ENCODE measurements at regions not wholly inside any gene's neighbourhood (a gene's known extent, or its start where the extent isn't known, plus 50 kb on each side); places are given as distances from the start of the nearest gene placed in this dataset.
"Not testable (repeated sequence)": the region's sequence is repeated elsewhere in the genome, so short reads cannot be mapped to it uniquely, and the experiment has no call there.

GRCh38 chr6:159416891-159417560 lies 247.8 kb downstream of the FNDC1 start:
- no peaks in the 10 kb centered on the region for H3K27me3 ChIP-seq (ENCODE audit: low read length)
- H3K9me2 ChIP-seq (replicated peaks; ENCODE audit: insufficient read depth, low read length): no peaks in the 10 kb centered on the region
- H4K20me1 ChIP-seq (ENCODE audit: low read depth, low read length): no peaks in the 10 kb centered on the region
- no peak overlapping the region for H3K4me2 ChIP-seq (ENCODE audit: low read depth, low read length, poor library complexity, severe bottlenecking)
- H3F3A ChIP-seq (ENCODE audit: insufficient read depth): no peaks in the 10 kb centered on the region
- TF ChIP-seq CTCF (IDR thresholded peaks at IDR 0.05; ENCODE audit: insufficient read depth, low read length, poor library complexity, severe bottlenecking) (no peak), EZH2phosphoT487 (conservative IDR thresholded peaks at IDR 0.05; ENCODE audit: low read length) (no peak)
- no peak overlapping the region for H2AFZ ChIP-seq (ENCODE audit: low read depth, low read length, severe bottlenecking)
- H3K4me3 ChIP-seq (ENCODE audit: insufficient read depth, low read length, poor library complexity, severe bottlenecking): no peak overlapping the region
- H3K9me3 ChIP-seq (ENCODE audit: insufficient read depth, low read length): peaks cover 18% of the 10 kb centered on the region
- H3K27ac ChIP-seq (ENCODE audit: low read depth, low read length): no peak overlapping the region
- no peaks in the 10 kb centered on the region for H3K79me2 ChIP-seq (ENCODE audit: insufficient read depth, low read length)
- H3K9ac ChIP-seq (ENCODE audit: low read length): no peak overlapping the region
- peaks cover 8% of the 10 kb centered on the region; the same call in 1 of the 2 replicates for H3K36me3 ChIP-seq (ENCODE audit: low read length)

GRCh38 chr6:159415540-159415939 lies 246.3 kb downstream of the FNDC1 start:
- peaks cover 8% of the 10 kb centered on the region; the same call in 1 of the 2 replicates for H3K36me3 ChIP-seq (ENCODE audit: low read length)
- no peaks in the 10 kb centered on the region for H4K20me1 ChIP-seq (ENCODE audit: low read depth, low read length)
- TF ChIP-seq EZH2phosphoT487 (conservative IDR thresholded peaks at IDR 0.05; ENCODE audit: low read length) (no peak), CTCF (IDR thresholded peaks at IDR 0.05; ENCODE audit: insufficient read depth, low read length, poor library complexity, severe bottlenecking) (no peak)
- peaks cover 18% of the 10 kb centered on the region for H3K9me3 ChIP-seq (ENCODE audit: insufficient read depth, low read length)
- H3K4me3 ChIP-seq (ENCODE audit: insufficient read depth, low read length, poor library complexity, severe bottlenecking): no peak overlapping the region
- H3K79me2 ChIP-seq (ENCODE audit: insufficient read depth, low read length): no peaks in the 10 kb centered on the region
- no peaks in the 10 kb centered on the region for H3F3A ChIP-seq (ENCODE audit: insufficient read depth)
- no peak overlapping the region for H3K27ac ChIP-seq (ENCODE audit: low read depth, low read length)
- H2AFZ ChIP-seq (ENCODE audit: low read depth, low read length, severe bottlenecking): no peak overlapping the region
- H3K9ac ChIP-seq (ENCODE audit: low read length): no peak overlapping the region
- no peaks in the 10 kb centered on the region for H3K27me3 ChIP-seq (ENCODE audit: low read length)
- H3K4me2 ChIP-seq (ENCODE audit: low read depth, low read length, poor library complexity, severe bottlenecking): no peak overlapping the region
- no peaks in the 10 kb centered on the region for H3K9me2 ChIP-seq (replicated peaks; ENCODE audit: insufficient read depth, low read length)

- no peaks in the 10 kb centered on the region for H3K27me3 ChIP-seq (ENCODE audit: low read length)
Observed at GRCh38 chr6:159414711-159415110, 245.5 kb downstream of the FNDC1 start.

GRCh38 chr6:159407211-159407780 lies 238.1 kb downstream of the FNDC1 start:
- H3K27me3 ChIP-seq (ENCODE audit: low read length); H2AFZ ChIP-seq (ENCODE audit: low read depth, low read length, severe bottlenecking); H4K20me1 ChIP-seq (ENCODE audit: low read depth, low read length); H3K4me3 ChIP-seq (ENCODE audit: insufficient read depth, low read length, poor library complexity, severe bottlenecking); H3K9ac ChIP-seq (ENCODE audit: low read length); H3K9me2 ChIP-seq (replicated peaks; ENCODE audit: insufficient read depth, low read length); H3K9me3 ChIP-seq (ENCODE audit: insufficient read depth, low read length); H3K27ac ChIP-seq (ENCODE audit: low read depth, low read length); H3K79me2 ChIP-seq (ENCODE audit: insufficient read depth, low read length); H3K36me3 ChIP-seq (ENCODE audit: low read length); H3F3A ChIP-seq (ENCODE audit: insufficient read depth); H3K4me2 ChIP-seq (ENCODE audit: low read depth, low read length, poor library complexity, severe bottlenecking): not testable (repeated sequence)

More at GRCh38 chr6:159414711-159415110, 245.5 kb downstream of the FNDC1 start:
- Histone ChIP-seq H3F3A (ENCODE audit: insufficient read depth) (no peaks in the 10 kb centered on the region), H3K9me3 (ENCODE audit: insufficient read depth, low read length) (peaks cover 18% of the 10 kb centered on the region), H4K20me1 (ENCODE audit: low read depth, low read length) (no peaks in the 10 kb centered on the region), H3K36me3 (ENCODE audit: low read length) (peaks cover 8% of the 10 kb centered on the region; the same call in 1 of the 2 replicates), H3K79me2 (ENCODE audit: insufficient read depth, low read length) (no peaks in the 10 kb centered on the region), H2AFZ (ENCODE audit: low read depth, low read length, severe bottlenecking) (no peak overlapping the region), H3K9ac (ENCODE audit: low read length) (no peak overlapping the region), H3K27ac (ENCODE audit: low read depth, low read length) (no peak overlapping the region), H3K4me2 (ENCODE audit: low read depth, low read length, poor library complexity, severe bottlenecking) (no peak overlapping the region), H3K4me3 (ENCODE audit: insufficient read depth, low read length, poor library complexity, severe bottlenecking) (no peak overlapping the region), H3K9me2 (replicated peaks; ENCODE audit: insufficient read depth, low read length) (no peaks in the 10 kb centered on the region)
- TF ChIP-seq CTCF (IDR thresholded peaks at IDR 0.05; ENCODE audit: insufficient read depth, low read length, poor library complexity, severe bottlenecking): no peak
- no peak for TF ChIP-seq EZH2phosphoT487 (conservative IDR thresholded peaks at IDR 0.05; ENCODE audit: low read length)

Data from SU-DHL-6 (cell line).